Esophagus muscularis mucosa (tissue), 4 donors: ENCODE measurements at regions not wholly inside any gene's neighbourhood (a gene's known extent, or its start where the extent isn't known, plus 50 kb on each side); places are given as distances from the start of the nearest gene placed in this dataset.
"Not testable (repeated sequence)": the region's sequence is repeated elsewhere in the genome, so short reads cannot be mapped to it uniquely, and the experiment has no call there.

Experiments used
- DNase-seq: peaks from one replicate; pipeline ENCODE4 v3.0.0-alpha.2; 2017; ENCODE audit errors: extremely low spot score
- H3K27ac ChIP-seq, 4 donors: fragments of 200-600 bp; sonication (generic); replicated peaks in 1 of 4; 1 replicate in 3 of 4; 2 replicates in 1 of 4; pipeline ENCODE4 v1.5.1; 2016 to 2019; ENCODE audit warnings: mild to moderate bottlenecking in 1 of 4
- H3K27me3 ChIP-seq, 4 donors: fragments of 200-600 bp; sonication (generic); one replicate each; pipeline versions ENCODE4 v1.5.1 to v1.6.0; 2016 to 2019
- H3K36me3 ChIP-seq, 4 donors: fragments of 200-600 bp; sonication (generic); one replicate each; pipeline ENCODE4 v1.5.1; 2016 to 2019
- H3K4me1 ChIP-seq, 4 donors: fragments of 200-600 bp; sonication (generic); one replicate each; pipeline ENCODE4 v1.5.1; 2016 to 2019
- H3K4me3 ChIP-seq, 4 donors: fragments of 200-600 bp; sonication (generic); 1 replicate in 2 of 4; 2 replicates in 2 of 4; pipeline ENCODE4 v1.5.1; 2016 to 2019; ENCODE audit warnings: mild to moderate bottlenecking in 4 of 4, moderate library complexity in 1 of 4
- H3K9me3 ChIP-seq, 4 donors: fragments of 200-600 bp; sonication (generic); 1 replicate in 3 of 4; 2 replicates in 1 of 4; pipeline ENCODE4 v1.5.1; 2016 to 2019
- EP300 ChIP-seq: sonication (generic); formaldehyde crosslinking; IDR thresholded peaks from one replicate; pipeline ENCODE4 v1.6.1; 2017; ENCODE audit warnings: antibody characterized with exemption
- POLR2A ChIP-seq: fragments of 450-650 bp; IDR thresholded peaks from one replicate; pipeline ENCODE4 v1.6.1; 2017; ENCODE audit warnings: antibody characterized with exemption, moderate library complexity, mild to moderate bottlenecking, low read depth
- POLR2AphosphoS5 ChIP-seq, 2 donors: sonication (generic); formaldehyde crosslinking; IDR thresholded peaks; one replicate each; pipeline ENCODE4 v1.6.1; 2017; ENCODE audit warnings: antibody characterized with exemption in 2 of 2
- WGBS: methylation state at CpG from one replicate; pipeline ENCODE4 v1.1.5; 2018; 5-methylcytosine and 5-hydroxymethylcytosine counted together
- intact Hi-C: fragments of 100-400 bp; cut with DNase I; formaldehyde crosslinking; loops from one replicate; pipeline ENCODE4 v1.15.1; 2023
- TF ChIP-seq, protein P1 (sequence below), 3 experiments: fragments of 200-600 bp in 2 of 3; fragments of 450-650 bp in 1 of 3; sonication (generic) in 2 of 3; IDR thresholded peaks; one replicate each; pipeline ENCODE4 v1.5.1; 2017 to 2019; ENCODE audit warnings: antibody characterized with exemption in 3 of 3, mild to moderate bottlenecking in 2 of 3, moderate library complexity in 1 of 3

DNA sequence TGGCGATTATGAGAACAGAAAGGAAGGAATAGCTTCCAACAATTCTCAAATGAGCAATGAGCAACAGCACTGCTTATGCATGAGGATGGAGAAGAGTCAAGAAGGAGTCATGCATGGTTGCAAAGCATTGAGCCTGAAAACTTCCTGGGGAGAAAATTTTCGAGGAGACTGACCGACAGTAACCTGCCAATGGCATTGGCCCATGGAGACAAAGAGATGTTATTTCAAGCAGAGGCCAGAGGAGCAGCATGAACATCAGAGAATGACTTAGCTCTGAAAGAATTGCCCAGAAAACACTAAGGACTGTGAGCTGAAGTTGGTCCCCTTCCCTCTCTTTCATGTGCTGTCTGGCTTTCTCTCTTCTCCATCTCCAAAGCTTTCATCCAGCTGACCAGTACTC, 343.4 kb downstream of the ADAMTS20 start:
- Histone ChIP-seq H3K4me1 (no peaks in the 10 kb centered on the region), H3K9me3 (no peaks in the 10 kb centered on the region), H3K27me3 (no peaks in the 10 kb centered on the region), H3K36me3 (no peaks in the 10 kb centered on the region), H3K27ac (no peak overlapping the region), H3K4me3 (no peak overlapping the region)
- intact Hi-C loops, result no loop called here
- TF ChIP-seq, protein P1, sequence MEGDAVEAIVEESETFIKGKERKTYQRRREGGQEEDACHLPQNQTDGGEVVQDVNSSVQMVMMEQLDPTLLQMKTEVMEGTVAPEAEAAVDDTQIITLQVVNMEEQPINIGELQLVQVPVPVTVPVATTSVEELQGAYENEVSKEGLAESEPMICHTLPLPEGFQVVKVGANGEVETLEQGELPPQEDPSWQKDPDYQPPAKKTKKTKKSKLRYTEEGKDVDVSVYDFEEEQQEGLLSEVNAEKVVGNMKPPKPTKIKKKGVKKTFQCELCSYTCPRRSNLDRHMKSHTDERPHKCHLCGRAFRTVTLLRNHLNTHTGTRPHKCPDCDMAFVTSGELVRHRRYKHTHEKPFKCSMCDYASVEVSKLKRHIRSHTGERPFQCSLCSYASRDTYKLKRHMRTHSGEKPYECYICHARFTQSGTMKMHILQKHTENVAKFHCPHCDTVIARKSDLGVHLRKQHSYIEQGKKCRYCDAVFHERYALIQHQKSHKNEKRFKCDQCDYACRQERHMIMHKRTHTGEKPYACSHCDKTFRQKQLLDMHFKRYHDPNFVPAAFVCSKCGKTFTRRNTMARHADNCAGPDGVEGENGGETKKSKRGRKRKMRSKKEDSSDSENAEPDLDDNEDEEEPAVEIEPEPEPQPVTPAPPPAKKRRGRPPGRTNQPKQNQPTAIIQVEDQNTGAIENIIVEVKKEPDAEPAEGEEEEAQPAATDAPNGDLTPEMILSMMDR (IDR thresholded peaks at IDR 0.05), result no peak
- TF ChIP-seq POLR2AphosphoS5 (IDR thresholded peaks at IDR 0.05), result no peak
- TF ChIP-seq POLR2A, result no peak
- no peak for TF ChIP-seq EP300
- WGBS, result 93% methylated on average over 3 of the region's 3 CpGs
- DNase-seq, result no peak

DNA sequence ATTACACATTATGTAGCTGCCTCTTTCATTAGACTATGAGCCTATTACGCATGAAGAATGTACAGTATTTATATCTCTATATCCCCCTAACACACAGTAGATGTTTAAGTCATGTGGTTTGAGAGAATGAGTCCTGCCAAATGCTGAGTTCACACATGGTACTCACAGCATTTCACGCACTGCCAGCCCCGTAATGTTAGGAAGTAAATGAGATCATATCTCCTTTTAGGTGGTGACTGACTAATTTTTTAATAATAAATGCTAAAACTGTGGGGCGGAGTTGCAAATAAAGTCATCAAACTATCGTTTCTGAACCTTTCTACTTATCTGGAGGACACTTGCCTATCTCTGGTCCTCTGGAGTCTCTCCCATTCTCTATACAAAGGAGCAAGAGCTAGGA, 343.8 kb downstream of the ADAMTS20 start:
- Histone ChIP-seq H3K9me3 (no peaks in the 10 kb centered on the region), H3K4me3 (no peak overlapping the region), H3K27me3 (no peaks in the 10 kb centered on the region), H3K36me3 (no peaks in the 10 kb centered on the region), H3K4me1 (no peaks in the 10 kb centered on the region), H3K27ac (no peak overlapping the region)
- 88% methylated on average over 5 of the region's 5 CpGs for WGBS
- no peak for TF ChIP-seq EP300
- TF ChIP-seq POLR2A, result no peak
- no peak for TF ChIP-seq POLR2AphosphoS5 (IDR thresholded peaks at IDR 0.05)
- TF ChIP-seq, protein P1 (IDR thresholded peaks at IDR 0.05), result no peak
- no peak for DNase-seq
- intact Hi-C loops, result no loop called here

DNA sequence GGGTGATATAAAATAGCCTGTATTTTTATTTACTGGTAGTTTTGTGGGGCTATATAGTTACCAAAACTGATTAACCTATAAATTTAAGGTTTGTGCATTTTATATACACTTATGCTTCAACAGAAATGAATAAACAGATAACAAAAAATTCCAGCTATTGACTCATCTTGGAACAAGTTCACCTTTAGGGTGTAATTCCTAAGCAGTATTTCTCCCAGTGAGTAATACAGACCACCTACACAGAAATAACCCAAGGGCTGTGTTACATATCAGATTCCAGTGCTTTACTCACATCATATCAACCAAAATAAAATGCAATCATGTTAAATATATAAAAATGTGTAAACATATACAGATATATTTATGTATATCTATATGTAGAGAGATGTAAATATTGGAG, 345.6 kb downstream of the ADAMTS20 start:
- no peak overlapping the region for H3K27ac ChIP-seq
- no peaks in the 10 kb centered on the region for H3K27me3 ChIP-seq
- no peak for DNase-seq
- no peak for TF ChIP-seq POLR2A
- TF ChIP-seq, protein P1 (IDR thresholded peaks at IDR 0.05), result no peak
- TF ChIP-seq EP300, result no peak
- TF ChIP-seq POLR2AphosphoS5 (IDR thresholded peaks at IDR 0.05), result no peak
- no peaks in the 10 kb centered on the region for H3K9me3 ChIP-seq
- H3K36me3 ChIP-seq, result no peaks in the 10 kb centered on the region
- no peak overlapping the region for H3K4me3 ChIP-seq
- H3K4me1 ChIP-seq, result no peaks in the 10 kb centered on the region
- intact Hi-C loops, result no loop called here

DNA sequence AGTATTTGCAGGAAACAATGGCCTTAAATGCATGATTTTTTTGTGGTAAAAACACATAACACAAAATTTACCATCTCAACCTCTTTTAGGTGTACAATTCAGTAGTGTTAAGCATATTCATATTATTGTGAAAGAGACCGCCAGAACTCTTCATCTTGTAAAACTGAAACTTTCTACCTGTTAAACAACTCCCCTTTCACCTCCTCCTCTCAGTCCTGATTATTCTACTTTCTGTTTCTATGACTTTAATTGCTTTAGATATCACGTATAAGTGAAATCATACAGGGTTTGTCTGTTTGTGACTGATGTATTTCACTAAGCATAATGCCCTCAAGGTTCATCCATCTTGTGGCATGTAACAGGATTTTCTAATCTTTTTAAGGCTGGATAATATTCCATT, 353.4 kb downstream of the ADAMTS20 start:
- H3K4me1 ChIP-seq, result no peaks in the 10 kb centered on the region
- intact Hi-C loops, result no loop called here
- H3K36me3 ChIP-seq, result no peaks in the 10 kb centered on the region
- TF ChIP-seq POLR2A, result no peak
- no peak for TF ChIP-seq EP300
- TF ChIP-seq, protein P1 (IDR thresholded peaks at IDR 0.05), result no peak
- TF ChIP-seq POLR2AphosphoS5 (IDR thresholded peaks at IDR 0.05), result no peak
- DNase-seq, result no peak
- no peaks in the 10 kb centered on the region for H3K9me3 ChIP-seq
- 100% methylated on average over 2 of the region's 2 CpGs for WGBS
- H3K4me3 ChIP-seq, result no peak overlapping the region
- H3K27ac ChIP-seq, result no peak overlapping the region
- no peaks in the 10 kb centered on the region for H3K27me3 ChIP-seq

DNA sequence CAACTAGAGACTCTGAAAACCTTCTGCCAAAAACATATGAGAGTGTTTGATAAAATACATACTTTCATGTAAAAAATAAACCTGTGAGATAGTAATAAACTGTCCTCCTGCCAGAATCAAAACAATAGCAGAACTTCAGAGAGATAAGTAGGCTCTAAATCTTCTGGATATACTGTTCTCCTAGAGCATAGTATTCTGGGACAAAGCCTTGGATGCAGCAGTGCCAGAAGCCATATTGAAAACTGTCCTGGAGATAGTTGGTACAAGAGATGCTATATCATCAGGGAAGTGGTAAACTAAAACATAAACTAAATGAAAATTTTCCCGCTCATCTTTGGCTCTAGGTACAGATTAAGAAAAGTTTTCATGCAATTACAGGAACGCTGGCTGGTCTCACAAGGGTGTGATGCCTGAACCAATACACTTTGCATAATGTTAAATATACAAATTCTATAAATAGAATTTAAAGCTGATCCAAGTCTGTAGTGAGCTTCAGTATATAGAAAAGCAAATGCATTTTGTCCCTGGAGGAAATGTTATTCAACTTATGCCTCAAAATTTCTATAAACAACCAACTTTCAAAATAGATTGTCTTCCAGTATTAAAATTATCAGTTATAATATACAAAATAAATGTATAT, 355.6 kb downstream of the ADAMTS20 start:
- no peaks in the 10 kb centered on the region for H3K9me3 ChIP-seq
- intact Hi-C loops, result no loop called here
- 49% methylated on average over 2 of the region's 2 CpGs for WGBS
- no peak for DNase-seq
- no peak for TF ChIP-seq POLR2A
- TF ChIP-seq EP300, result no peak
- TF ChIP-seq POLR2AphosphoS5 (IDR thresholded peaks at IDR 0.05), result no peak
- TF ChIP-seq, protein P1 (IDR thresholded peaks at IDR 0.05), result no peak
- no peaks in the 10 kb centered on the region for H3K27me3 ChIP-seq
- no peaks in the 10 kb centered on the region for H3K4me1 ChIP-seq
- no peak overlapping the region for H3K27ac ChIP-seq
- H3K4me3 ChIP-seq, result no peak overlapping the region
- no peaks in the 10 kb centered on the region for H3K36me3 ChIP-seq

DNA sequence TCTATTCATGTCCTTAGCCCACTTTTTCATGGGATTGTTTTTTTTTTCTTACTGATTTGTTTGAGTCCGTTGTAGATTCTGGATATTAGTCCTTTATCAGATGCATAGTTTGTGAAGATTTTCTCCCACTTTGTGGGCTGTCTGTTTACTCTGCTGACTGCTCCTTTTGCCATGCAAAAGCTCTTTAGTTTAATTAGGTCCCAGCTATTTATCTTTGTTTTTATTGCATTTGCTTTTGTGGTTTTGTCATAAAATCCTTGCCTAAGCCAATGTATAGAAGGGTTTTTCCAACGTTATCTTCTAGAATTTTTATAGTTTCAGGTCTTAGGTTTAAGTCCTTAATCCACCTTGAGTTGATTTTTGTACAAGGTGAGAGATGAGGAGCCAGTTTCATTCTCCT, 358.9 kb downstream of the ADAMTS20 start:
- H3K27me3 ChIP-seq, H3K9me3 ChIP-seq, H3K4me3 ChIP-seq, H3K4me1 ChIP-seq, intact Hi-C loops, H3K27ac ChIP-seq, DNase-seq, H3K36me3 ChIP-seq: not testable (repeated sequence)
- 80% methylated on average over 2 of the region's 2 CpGs for WGBS

DNA sequence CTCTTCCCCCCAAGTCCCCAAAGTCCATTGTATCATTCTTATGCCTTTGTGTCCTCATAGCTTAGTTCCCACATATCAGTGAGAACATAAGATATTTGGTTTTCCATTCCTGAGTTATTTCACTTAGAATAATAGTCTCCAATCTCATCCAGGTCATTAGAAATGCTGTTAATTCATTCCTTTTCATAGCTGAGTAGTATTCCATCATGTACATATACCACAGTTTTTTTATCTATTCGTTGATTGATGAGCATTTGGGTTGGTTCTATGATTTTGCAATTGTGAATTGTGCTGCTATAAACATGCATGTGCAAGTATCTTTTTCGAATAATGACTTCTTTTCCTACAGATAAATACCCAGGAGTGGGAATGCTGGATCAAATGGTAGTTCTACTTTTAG, 359.6 kb downstream of the ADAMTS20 start:
- H3K4me3 ChIP-seq, H3K27ac ChIP-seq, H3K9me3 ChIP-seq, H3K27me3 ChIP-seq, intact Hi-C loops, DNase-seq, H3K36me3 ChIP-seq, H3K4me1 ChIP-seq: not testable (repeated sequence)
- 91% methylated on average over 2 of the region's 2 CpGs for WGBS
